ENCODE measurements at regions not wholly inside any gene's neighbourhood (a gene's known extent, or its start where the extent isn't known, plus 50 kb on each side); places are given as distances from the start of the nearest gene placed in this dataset.

GRCh38 chr12:107320033-107320928 lies 226.9 kb upstream of the CRY1 start:
- peak; percentile 75 for DNase-seq (ENCODE audit: extremely low spot score, unreplicated experiment)
- H3K4me1 Mint-ChIP-seq (ENCODE audit: unreplicated experiment) = peaks cover 18% of the 10 kb centered on the region

DNA sequence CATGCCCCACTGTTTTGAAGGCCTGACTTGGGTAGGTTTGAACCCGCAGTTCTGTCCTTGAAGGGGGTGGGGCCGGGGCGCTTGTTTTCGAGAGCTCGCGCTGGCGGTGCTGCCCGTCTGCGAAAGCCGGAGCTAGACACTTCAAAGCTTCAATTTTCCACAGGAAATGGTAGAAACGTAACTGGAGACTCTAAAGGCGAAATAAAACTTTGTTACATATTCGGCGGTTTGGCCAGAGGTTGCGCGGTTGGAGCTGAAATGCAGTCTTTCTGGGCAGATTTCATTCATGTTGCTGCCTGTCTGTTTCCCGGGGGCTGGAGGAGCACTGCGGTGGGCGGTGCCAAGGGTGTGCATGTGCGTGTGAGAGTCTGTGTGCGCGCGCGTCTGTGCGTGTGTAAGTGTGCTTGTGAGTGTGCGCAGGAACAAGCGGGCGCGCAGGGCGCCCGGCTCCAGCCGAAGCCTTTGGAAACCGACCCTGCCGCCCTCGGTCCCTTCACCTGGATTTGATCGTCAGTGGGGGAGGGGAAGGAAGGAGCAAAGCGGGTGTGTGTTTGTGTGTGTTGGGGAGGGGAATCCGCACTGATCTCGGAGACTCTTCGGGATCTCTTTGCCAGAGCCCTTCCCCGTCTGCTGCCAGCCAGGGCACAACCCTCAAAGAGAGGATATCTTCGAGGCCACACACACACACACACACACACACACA lies 227.7 kb upstream of the CRY1 start:
- peak; percentile 74 for DNase-seq (ENCODE audit: extremely low spot score, unreplicated experiment)
- Mint-ChIP-seq H3K27me3 (peaks cover 55% of the 10 kb centered on the region), H3K4me1 (ENCODE audit: unreplicated experiment) (peaks cover 18% of the 10 kb centered on the region), H3K4me3 (peak overlapping the region; percentile 95), H3K9me3 (no peaks in the 10 kb centered on the region), H3K36me3 (no peaks in the 10 kb centered on the region), H3K27ac (peak overlapping the region; percentile 55)
- TF ChIP-seq, protein P1, sequence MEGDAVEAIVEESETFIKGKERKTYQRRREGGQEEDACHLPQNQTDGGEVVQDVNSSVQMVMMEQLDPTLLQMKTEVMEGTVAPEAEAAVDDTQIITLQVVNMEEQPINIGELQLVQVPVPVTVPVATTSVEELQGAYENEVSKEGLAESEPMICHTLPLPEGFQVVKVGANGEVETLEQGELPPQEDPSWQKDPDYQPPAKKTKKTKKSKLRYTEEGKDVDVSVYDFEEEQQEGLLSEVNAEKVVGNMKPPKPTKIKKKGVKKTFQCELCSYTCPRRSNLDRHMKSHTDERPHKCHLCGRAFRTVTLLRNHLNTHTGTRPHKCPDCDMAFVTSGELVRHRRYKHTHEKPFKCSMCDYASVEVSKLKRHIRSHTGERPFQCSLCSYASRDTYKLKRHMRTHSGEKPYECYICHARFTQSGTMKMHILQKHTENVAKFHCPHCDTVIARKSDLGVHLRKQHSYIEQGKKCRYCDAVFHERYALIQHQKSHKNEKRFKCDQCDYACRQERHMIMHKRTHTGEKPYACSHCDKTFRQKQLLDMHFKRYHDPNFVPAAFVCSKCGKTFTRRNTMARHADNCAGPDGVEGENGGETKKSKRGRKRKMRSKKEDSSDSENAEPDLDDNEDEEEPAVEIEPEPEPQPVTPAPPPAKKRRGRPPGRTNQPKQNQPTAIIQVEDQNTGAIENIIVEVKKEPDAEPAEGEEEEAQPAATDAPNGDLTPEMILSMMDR (conservative IDR thresholded peaks at IDR 0.05) = no peak

More at GRCh38 chr12:107320033-107320928, 226.9 kb upstream of the CRY1 start:
- TF ChIP-seq, protein P1 (conservative IDR thresholded peaks at IDR 0.05) = no peak
- no peaks in the 10 kb centered on the region for H3K36me3 Mint-ChIP-seq
- no peaks in the 10 kb centered on the region for H3K9me3 Mint-ChIP-seq
- peaks cover 62% of the 10 kb centered on the region for H3K27me3 Mint-ChIP-seq
- peak overlapping the region; percentile 55 for H3K27ac Mint-ChIP-seq
- H3K4me3 Mint-ChIP-seq = peak overlapping the region; percentile 95

DNA sequence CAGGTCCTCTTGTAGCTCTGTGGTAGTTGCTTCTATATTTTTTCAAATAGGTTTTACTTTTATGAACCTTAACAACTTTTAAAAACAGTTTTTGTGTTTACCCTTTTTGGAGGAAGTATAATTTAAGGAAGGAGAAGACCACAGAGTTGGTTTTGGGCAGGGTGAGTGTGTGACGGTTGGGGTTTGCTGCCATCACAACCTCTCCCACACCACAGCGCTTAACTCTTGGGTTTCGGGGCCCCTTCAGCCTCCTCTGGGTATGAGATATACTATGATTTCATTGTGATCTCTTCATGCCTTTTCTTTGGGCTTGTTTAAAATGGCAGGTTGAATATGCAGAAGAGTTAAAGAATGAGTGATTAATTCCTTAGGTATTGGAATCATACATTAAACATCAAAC lies 228.7 kb upstream of the CRY1 start:
- no peaks in the 10 kb centered on the region for H3K9me3 Mint-ChIP-seq
- DNase-seq (ENCODE audit: extremely low spot score, unreplicated experiment) = no peak
- H3K27me3 Mint-ChIP-seq = peaks cover 49% of the 10 kb centered on the region
- H3K4me1 Mint-ChIP-seq (ENCODE audit: unreplicated experiment) = peaks cover 18% of the 10 kb centered on the region
- H3K36me3 Mint-ChIP-seq = no peaks in the 10 kb centered on the region
- peak overlapping the region; percentile 95 for H3K4me3 Mint-ChIP-seq
- TF ChIP-seq, protein P1 (conservative IDR thresholded peaks at IDR 0.05) = no peak
- H3K27ac Mint-ChIP-seq = no peak overlapping the region

DNA sequence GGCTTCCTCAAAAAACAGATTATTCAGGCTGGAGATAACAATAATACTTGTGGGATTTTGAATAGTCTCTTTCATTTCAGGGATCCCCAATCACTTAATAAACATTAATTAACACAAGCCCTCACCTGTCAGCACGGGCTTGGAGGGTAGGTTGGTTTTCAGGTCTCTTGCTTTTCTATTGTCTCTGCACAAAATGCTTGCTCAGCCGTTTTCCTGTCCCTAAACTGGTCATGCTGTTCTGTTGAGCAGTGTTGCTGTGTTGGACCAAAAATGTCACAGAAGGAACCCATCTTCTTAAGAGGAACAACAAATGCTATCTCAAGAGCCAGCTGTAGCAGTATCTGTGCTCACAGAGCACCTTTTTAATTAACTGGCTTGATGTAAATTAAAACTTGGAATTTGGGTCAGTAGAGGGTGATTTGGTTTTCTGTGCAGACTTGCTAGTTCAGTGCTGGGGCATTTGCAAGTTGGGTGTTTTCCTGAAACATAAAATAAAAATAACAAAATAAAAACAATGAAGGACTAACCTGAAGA lies 231.8 kb upstream of the CRY1 start:
- TF ChIP-seq, protein P1 (conservative IDR thresholded peaks at IDR 0.05) = no peak
- Mint-ChIP-seq H3K27ac (no peak overlapping the region), H3K36me3 (no peaks in the 10 kb centered on the region), H3K9me3 (no peaks in the 10 kb centered on the region), H3K4me3 (no peak overlapping the region), H3K4me1 (ENCODE audit: unreplicated experiment) (peaks cover 28% of the 10 kb centered on the region), H3K27me3 (peaks cover 43% of the 10 kb centered on the region)
- no peak for DNase-seq (ENCODE audit: extremely low spot score, unreplicated experiment)

- no peaks in the 10 kb centered on the region for H3K36me3 Mint-ChIP-seq
- TF ChIP-seq, protein P1 (conservative IDR thresholded peaks at IDR 0.05) = no peak
- peaks cover 17% of the 10 kb centered on the region for H3K4me1 Mint-ChIP-seq (ENCODE audit: unreplicated experiment)
- no peak overlapping the region for H3K4me3 Mint-ChIP-seq
- H3K9me3 Mint-ChIP-seq = no peaks in the 10 kb centered on the region
- DNase-seq (ENCODE audit: extremely low spot score, unreplicated experiment) = no peak
- no peak overlapping the region for H3K27ac Mint-ChIP-seq
- peaks cover 32% of the 10 kb centered on the region for H3K27me3 Mint-ChIP-seq
Observed at GRCh38 chr12:107326237-107326636, 232.9 kb upstream of the CRY1 start.

Measured in type B pancreatic cell (in vitro differentiated cells).